GM21723 (cell line): ENCODE measurements at regions not wholly inside any gene's neighbourhood (a gene's known extent, or its start where the extent isn't known, plus 50 kb on each side); places are given as distances from the start of the nearest gene placed in this dataset.
"Not testable (repeated sequence)": the region's sequence is repeated elsewhere in the genome, so short reads cannot be mapped to it uniquely, and the experiment has no call there.

Source experiments
- ATAC-seq: cut with Tn5 transposase; IDR thresholded peaks from one replicate; pipeline ENCODE4 v1.9.1; 2021; ENCODE audit warnings: mild to moderate bottlenecking, moderate library complexity; ENCODE audit not compliant: unreplicated experiment

DNA sequence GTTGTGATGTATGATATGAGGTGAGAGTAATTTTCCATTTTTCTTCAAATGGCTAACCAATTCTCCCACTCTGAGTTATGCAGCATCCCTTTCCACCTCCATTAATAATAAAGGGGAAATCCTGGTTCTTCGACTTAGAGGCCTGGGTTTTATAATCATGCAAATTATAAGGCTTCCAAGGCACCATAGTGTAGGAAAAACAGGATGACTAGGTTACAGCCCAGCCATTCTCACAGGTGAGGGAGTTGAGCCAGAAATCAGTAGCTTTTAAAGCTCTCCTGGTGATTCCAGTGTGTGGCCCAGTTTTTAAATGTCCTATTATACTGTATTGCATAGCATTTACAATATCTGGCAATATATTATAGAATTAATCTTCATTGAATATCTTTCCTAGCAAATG is 203.1 kb downstream of the ARHGEF9 start:
- no peak for ATAC-seq

DNA sequence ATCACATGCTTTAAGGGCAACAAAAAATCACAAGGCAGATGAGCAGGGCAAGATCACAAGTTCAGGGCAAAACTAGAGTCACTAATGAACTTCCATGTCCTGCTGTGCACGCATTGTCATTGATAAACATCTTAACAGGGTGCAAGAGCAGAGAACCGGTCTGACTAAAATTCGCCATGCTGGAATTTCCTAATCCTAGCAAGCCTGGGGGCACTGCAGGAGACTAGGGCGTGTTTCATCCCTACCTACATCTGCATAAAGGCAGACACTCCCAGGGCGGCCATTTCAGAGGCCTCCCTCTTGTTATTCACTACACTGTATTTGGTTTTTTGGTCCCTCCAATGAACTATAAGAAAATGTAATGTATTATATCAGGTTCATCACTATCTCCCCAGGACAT is 203.6 kb downstream of the ARHGEF9 start:
- no peak for ATAC-seq

DNA sequence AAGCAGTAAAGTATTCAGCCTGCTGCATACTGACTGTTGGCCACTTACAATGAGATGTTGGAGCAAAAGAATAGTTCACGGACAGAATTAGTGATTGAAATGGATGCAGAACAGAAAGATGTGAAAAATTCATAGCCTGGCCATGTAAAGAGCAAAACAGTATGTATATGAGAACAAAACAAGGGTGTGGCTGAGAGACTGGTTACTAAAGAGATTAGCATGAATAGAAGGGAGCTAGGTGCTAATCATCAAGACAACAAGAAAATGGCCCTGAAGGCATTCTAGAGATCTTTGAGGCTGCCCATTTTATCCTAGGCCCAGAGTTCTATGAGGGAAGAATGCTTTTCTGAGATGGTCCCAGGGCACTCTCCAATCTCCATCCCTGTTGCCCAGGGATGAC is 208.5 kb downstream of the ARHGEF9 start:
- ATAC-seq: no peak

DNA sequence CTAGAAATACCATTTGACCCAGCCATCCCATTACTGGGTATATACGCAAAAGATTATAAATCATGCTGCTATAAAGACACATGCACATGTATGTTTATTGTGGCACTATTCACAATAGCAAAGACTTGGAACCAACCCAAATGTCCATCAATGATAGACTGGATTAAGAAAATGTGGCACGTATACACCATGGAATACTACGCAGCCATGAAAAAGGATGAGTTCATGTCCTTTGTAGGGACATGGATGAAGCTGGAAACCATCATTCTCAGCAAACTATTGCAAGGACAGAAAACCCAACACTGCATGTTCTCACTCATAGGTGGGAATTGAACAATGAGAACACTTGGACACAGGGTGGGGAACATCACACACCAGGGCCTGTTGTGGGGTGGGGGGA is 209.3 kb downstream of the ARHGEF9 start:
- ATAC-seq: not testable (repeated sequence)

DNA sequence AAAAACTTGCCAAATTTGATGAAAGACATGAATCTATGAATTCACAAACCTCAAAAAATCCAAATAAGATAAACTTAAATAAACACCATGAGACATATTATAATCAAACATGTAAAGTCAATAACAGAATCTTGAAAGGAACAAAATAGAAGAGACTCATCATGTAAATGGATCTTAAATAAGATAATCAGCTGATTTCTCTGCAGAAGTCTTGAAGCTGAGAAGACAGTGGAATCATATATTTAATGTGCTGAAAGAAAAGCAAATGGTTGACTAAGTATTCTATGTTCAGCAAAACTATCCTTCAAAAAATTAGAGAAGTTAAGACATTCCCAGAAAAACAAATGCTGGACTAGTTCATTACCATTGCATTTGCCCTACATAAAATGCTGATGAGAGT is 215.7 kb upstream of the SPIN4 start:
- ATAC-seq: no peak

DNA sequence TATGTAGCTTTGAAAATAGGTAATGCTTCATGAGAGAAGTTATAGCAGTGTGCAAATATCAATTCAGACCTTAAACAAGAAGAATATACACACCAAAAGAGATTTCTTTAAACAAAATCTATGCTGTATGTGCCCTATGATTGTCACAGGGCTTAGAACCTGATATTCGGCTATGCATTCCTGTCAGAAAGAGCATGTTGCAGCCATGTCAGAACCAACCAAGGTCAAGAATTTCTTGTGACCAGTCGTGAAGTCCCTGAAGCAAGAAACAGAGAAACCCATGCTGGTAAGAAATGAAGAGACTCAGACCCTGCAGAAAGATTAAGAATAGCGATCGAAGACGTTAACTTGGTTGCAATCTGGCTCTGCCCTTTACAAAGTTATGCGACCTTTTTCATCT is 210.3 kb upstream of the SPIN4 start:
- peak; percentile 28 for ATAC-seq

DNA sequence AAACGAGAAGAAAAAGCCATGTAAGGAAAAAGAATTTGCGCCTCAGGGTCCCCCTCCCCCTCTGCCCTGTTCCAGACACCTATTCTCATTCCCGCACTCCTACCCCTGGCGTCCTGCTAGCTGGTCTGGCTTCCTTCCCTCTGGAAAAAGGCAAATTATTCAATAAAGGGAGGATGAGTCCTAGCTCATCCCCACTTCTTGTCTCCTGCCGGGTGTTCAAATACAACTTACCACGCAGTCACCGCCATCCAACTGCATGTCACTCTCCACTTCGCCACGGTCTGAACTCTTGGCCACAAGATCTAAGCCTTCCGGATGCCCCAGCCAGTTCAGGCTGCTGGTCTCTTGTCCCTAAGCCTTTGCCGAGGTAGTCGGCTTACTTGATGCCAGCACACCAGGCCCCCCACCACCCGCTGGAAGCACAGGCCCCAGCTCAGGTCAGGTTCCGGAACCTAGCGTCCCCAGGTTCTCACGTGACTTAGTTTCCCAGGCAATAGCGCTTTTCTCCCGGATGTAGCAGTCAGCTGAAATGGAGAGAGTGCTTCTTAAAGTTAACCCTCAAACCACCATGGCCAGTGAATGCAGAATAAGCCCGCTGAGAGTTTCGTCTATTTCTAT is 209.6 kb upstream of the SPIN4 start:
- peak; percentile 99 for ATAC-seq

DNA sequence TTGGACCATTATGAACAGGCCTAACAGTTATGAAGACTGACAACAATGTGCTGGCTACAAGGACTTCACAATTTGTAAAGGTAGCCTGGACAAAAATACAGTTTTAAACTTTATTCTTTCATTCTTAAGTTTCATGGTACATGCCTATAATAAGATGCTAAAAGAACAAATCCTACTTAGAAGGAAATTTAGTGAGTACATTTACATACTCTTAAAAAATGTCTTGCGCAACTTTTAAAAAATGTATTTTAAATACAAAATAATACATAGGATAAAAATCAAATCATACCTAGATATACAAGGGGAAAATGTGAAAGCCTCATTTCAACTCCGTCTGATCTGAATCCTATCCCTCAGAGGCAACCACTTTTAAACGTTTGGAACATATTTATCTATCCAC is 200.7 kb upstream of the SPIN4 start:
- no peak for ATAC-seq

DNA sequence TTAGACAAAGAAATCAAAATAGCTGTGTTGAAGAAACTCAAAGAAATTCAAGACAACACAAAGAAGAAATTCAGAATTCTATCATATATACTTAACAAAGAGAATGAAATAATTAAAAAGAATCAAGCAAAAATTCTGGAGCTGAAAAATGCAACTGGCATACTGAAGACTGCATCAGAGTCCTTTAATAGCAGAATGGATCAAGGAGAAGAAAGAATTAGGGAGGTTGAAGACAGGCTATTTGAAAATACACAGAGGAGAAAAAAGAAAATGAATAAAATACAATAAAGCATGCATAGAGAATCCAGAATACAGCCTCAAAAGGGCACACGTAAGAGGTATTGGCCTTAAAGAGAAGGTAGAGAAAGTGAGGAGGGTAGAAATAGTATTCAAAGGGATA is 179.5 kb upstream of the SPIN4 start:
- no peak for ATAC-seq

DNA sequence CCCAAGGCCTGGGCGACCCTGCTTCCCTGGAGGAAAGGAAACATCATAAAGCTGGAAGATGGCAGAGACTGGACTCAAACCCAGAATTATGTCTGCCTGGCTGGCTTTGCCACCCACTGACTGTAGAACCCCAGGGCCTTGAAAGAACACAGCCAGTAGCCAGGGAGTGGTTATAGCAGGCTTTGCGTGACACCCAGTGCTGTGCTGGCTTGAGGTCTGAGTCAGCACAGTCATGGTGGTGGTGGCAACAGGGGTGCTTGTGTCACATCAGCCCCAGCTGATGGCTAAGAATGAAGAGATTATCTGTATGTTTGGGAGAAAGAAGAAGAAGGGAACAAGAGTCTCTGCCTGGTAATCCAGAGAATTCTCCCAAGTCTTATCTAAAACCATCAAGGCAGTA is 178.8 kb upstream of the SPIN4 start:
- ATAC-seq: no peak

DNA sequence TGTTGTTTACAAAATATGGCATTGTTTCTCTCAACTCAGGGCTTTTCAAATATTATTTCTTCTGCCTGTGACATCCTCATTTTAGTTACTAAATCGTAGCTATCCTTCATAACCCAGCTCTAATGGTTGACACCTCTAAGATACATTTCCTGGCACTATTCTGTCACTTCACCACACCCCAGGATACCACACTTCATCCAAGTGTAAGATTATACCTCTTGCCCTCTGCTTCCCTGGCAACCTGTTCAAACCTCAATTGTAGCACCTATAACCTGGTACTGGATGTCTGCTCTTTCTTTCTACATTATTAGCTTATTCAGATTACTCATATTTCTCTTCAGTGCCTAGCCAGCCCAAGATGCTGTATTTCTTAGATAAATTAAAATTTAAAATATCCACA is 175.7 kb upstream of the SPIN4 start:
- no peak for ATAC-seq

DNA sequence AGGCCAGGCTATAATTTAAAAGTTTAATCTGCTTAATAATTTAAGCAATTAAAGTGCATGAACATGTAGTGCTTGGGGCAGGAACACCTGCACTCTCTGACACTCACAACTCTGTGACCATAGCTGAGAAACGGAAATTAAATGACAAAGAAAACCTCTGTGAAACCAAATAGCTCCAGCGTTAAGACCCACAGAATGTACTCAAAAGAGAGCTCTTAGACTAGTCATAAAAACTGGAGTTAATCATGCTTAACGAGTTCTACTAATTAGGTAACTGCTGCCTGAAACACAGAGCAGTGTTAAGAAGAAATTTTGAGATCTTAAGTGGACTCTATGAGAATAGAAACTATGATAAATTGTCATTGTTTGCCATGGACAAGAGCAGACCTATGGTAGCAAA is 174.4 kb upstream of the SPIN4 start:
- ATAC-seq: no peak

DNA sequence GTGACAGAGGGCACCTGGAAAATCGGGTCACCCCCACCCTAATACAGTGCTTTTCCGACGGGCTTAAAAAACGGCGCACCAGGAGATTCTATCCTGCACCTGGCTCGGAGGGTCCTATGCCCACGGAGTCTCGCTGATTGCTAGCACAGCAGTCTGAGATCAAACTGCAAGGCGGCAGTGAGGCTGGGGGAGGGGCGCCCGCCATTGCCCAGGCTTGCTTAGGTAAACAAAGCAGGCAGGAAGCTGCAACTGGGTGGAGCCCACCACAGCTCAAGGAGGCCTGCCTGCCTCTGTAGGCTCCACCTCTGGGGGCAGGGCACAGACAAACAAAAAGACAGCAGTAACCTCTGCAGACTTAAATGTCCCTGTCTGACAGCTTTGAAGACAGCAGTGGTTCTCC is 168.2 kb upstream of the SPIN4 start:
- ATAC-seq: not testable (repeated sequence)

DNA sequence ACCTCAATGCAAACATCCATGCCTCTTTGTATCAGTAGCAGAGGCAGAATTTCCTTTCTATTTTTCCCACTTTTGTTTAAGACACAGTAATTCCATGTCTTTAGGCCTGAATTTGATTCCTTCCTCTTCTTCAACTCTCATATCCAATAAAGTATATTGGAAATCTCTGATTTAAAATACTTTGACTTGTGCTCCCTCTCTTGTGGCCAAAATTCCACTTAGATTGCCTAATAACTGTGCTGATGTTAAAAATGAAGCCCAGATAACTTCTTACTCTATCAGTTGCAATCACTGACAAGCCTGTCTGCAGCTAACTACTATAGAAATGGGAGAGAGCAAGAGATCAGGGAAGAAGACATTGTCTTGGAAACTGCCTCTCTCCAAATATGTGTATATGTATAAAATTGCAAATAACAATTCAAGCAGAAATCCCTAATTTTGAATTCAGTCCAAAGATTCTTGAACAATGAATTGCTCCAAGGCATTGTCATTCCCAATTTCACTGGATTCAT is 163.5 kb upstream of the SPIN4 start:
- ATAC-seq: no peak

DNA sequence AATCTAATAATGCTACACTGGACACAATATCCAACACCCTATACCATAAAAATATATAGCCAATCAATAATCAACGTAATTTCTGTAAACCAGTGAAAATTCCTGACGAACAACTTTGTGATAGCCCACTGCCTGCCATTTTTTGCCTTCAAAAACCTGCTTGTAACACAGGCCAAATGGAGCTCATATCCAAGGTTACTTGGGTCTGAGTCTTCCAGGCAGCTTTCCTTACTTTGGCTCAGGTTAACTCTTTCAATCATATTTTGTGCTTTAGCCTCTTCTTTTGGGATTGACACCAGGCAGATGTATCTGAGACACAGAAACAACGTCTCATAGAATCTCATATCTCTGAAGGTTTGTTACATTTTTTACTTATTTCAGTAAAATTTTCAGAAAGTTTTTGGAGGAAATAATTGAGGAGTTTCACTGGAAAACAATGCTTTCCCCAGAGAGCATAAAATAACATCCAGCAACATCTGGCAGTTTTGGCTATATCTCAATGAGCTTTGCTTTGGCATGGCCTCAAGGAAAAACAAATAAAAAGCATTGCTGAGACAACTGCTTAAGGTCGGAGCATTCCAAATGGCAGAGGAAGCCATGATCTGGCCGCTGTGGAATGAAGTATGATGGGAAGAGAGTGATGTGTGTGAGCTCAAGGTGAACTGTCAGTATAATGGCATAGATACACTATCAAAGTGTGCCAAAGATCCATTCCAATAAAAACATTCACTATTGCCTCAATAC is 162.9 kb upstream of the SPIN4 start:
- no peak for ATAC-seq

DNA sequence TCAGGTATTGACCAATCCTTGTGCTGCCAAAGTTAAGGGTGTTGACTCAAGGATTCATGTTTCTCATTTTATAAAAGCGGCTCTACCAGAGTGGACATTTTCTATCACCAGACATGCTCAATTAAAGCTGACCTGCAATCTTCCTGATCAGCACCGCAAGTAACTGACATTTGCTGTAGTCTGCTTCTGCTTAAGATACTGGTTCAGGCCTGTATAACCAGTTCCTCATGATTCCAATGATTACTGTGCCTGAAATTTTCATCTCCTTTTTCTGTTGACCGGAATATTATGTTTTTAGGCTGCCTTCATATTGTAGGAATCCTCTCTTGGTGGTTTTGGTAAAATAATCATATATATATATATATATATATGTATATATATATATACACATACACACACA is 160.2 kb upstream of the SPIN4 start:
- no peak for ATAC-seq

DNA sequence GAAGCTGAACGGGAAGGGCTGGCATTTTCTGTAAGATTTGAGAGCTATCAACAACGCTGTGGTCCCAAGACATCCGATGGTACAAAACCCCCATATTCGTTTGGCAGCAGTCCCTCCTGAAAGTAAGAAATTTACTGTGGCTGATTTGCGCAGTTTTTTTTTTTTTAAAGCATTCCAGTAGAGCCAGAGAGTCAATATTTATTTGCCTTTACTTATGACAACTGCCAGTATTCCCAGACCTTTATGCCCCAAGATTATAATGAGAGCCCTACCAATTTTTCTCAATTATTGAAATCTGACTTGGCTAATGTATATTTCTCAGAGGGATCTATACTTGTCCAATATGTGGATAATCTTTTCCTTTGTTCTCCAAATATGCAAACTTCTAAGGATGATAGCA is 157.5 kb upstream of the SPIN4 start:
- no peak for ATAC-seq

DNA sequence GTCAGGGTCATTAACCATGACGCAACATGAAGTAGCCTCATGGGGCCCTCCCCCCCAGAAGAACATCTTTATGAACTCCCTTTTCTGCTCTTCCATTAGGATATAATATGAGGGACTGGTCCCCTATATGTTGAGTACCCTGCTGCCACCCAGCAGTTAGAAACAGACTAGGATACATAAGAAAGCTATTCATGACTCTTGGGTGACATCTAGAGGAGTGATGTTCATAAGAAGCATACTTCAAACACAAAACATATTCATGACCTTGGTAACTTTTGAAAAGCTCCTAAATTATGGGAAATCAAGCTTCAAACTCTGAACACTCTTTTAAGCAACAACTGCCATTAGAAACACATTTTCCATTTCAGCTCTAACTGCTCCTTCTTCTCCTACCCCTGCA is 155.2 kb upstream of the SPIN4 start:
- ATAC-seq: no peak

DNA sequence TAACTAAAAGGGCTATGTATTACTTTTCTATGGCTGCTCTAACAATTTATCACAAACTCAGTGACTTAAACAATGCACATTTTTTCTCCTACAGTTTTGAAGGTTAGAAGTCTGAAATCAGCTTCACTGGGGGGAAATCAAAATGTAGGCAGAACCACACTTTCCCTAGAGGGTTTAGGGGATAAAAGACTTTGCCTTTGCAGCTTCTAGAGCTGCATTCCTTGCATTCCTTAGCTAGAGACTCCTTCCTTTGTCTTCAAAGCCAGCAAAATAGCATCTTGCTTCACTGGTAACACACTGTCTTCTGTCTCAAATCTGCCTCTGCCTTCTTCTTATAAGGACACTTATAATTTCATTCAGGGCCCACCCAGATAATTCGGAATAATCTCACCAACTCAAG is 152.4 kb upstream of the SPIN4 start:
- ATAC-seq: no peak

DNA sequence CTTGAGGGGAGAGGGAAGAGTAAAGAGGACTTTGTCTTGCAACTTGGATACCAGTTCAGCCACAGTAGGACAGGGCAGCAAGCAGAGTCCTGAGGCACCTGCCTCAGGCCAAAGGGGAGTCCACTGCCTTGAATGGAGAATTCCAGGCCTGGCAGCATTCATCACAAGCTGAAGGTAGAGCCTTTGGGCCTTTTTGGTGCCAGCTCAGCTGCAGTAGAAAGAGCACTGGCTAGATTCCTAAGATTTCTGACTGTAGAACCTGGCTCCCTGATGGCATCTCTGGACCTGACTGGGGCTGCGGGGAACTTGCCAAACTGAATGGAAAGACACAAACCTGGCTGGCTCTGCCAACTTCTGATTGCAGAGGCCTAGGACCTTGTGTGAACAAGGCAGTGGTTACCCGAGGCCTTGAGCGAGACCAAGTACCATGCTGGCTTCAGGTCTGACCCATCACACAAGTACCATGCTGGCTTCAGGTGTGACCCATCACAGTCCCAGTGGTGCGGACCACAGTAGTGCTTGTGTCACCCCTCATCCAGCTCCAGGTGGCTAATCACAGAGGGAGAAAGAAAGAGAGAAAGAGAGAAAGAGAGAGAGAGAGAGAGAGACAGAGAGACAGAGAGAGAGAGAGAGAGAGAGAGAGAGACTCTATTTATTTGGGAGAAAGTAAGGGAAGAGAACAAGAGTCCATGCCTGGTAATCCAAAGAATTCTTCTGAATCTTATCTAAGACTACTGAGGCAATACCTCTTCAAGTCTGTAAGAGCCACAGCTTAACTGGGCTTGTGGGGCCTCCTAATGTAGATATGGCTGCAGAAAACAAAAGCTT is 137.6 kb upstream of the SPIN4 start:
- no peak for ATAC-seq

DNA sequence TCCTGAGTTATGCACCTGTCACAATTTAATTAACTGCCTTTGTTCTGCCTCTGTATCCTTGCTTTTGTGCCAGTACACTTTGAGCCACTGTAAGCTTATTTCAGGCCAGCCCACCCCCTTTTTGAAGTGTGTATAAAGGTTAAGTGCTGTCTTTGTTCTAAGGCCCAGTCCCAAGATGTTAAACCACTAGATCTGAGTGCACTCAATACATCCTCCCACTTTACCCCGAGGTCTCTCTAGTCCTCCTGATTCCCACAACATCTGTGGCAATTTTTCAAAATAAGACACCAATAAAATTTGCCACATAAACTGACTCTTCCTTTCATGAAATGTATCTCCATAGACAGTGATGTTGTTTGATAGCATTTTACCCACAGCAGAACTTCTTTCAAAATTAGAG is 124.1 kb upstream of the SPIN4 start:
- ATAC-seq: no peak

DNA sequence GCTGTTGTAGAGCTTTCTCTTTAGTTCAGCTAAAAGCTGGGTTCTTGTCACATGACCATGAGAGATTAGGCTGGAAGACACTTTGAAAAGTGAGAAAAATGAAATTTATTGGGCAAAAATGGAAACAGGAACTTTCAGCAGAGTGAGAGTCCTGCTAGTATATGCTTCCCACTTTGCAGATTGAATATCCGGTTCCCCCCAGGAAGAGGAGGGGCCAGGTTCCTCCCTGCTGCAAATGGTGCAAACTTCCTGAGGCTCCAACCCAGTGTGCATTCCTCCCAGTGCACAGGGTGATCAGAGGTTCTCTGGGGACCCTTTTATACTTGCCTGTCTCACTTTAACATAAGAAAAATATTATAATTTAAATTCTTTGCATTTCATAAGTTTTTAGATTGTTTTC is 119.9 kb upstream of the SPIN4 start:
- no peak for ATAC-seq
